DMS153 treated with DMSO at 0.1 percent for 48 hours (cell line): ENCODE measurements at regions not wholly inside any gene's neighbourhood (a gene's known extent, or its start where the extent isn't known, plus 50 kb on each side); places are given as distances from the start of the nearest gene placed in this dataset.

ENCODE experiments used
- DNase-seq: peaks from one replicate; lab custom pipeline; 2025; ENCODE audit not compliant: unreplicated experiment; lab: John Stamatoyannopoulos, UW

DNA sequence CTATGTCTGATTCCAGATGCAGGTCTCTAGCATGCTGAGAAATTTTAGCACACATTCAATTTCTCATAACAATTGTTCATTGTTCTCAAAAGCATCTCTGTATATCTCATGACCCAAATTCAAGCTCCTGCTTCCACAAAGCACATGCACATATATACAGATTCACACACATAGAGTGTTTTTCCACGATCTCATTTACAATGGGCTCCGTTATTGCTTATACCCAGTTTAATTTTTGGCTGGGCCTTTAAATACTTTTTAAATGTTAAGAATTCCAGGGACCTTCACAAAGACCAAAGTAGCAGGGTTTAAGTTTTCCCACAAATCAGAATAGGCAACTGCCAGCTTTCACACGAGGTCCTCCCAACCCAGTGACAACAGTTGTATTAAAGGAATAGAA is 333.5 kb upstream of the SEMA6D start:
- no peak for DNase-seq

DNA sequence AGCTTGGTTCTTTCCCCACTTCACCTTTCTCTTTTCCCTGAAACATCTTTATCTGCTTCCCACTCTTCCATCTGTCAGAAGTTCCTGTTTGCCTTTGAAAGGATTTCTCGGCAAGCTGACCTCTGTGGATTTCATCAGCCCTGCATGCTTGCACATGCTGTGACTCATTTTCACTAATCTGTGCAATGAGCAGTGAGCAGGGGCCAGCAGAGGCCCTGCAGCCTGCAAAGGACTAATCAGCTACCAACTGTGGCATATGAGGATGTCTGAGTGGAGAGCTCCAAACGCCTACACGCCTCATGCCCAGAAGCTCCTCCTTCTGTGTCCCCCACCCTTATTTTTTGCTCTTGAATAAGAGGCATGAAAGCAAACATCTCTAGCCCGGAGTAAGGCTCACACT is 333.0 kb upstream of the SEMA6D start:
- no peak for DNase-seq

DNA sequence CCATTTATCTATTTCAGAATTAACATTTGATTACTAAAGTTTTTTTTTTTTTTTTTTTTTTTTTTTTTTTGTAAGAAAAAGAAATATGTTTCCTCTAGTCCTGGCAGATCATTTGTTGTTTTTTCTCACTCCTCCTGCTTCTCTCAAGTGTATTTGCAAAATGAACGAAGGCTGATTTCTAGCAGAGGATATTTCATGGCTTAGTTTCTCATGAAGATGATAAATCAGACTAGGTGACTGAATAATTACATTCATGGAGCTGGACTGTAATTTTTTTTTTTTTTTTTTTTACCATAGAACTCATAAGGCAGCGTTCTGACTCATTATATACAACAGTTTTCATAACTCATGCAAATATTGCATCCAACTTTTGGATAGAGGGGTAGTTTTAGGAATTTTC is 332.5 kb upstream of the SEMA6D start:
- no peak for DNase-seq

DNA sequence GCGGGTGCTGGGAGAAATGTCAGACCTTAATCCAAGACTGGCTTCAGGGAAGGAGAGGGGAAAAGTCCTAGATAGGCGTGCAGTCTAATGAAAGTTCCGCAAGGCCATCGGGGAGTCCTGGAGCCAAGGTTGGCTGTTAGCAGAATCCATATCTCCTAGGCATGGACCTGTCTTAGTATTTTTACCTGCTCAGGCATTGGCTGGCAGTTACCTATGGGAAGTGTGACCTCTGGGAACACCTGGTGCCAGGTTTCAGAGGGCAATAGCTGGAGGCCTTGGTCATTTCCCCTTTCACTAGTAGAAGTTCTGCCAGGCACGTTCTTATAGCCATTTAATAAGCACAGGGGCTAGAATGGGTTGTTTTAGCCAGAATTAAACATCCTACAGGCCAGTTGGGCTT is 330.8 kb upstream of the SEMA6D start:
- no peak for DNase-seq

DNA sequence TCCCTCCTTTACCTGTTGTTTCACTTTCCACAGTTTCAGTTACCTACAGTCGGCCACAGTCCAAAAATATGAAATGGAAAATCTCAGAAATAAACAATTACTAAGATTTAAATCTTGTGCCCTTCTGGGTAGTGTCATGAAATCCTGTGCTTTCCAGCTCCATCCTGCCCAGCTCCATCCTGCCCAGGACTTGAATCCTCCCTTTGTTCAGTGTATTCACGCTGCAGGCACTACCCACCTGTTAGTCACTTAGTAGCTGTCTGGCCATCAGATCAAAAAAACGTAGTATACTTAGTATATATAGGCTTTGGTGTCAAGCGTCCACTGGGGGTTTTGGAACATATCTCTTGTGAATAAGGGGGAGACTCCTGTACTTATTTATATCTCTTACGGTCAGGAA is 329.0 kb upstream of the SEMA6D start:
- DNase-seq = no peak

DNA sequence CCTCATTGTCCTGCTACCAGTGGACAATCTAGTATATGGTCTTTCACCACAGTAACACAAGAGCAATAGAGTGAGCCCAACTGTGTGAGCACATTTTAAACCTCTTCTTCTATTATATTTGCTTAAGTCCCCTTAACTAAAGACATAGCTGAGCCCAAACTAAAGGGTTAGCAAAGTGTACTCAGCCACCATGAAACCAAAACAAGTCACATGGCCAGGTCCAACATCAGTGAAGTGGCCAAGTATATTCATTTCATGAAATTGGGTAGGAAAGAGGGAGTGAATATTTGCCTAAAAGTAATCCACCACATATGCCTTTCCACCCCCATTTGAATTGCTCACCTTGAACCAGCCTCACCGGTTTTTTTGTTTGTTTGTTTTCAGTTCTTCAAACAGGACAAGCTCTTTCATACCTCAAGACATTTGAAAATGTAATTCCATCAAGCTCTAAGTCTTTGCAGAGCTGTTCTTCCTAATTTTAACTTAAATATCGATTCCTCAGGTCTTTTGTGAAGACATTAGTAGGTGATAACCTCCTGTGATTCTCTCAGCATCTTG is 327.0 kb upstream of the SEMA6D start:
- DNase-seq = no peak

DNA sequence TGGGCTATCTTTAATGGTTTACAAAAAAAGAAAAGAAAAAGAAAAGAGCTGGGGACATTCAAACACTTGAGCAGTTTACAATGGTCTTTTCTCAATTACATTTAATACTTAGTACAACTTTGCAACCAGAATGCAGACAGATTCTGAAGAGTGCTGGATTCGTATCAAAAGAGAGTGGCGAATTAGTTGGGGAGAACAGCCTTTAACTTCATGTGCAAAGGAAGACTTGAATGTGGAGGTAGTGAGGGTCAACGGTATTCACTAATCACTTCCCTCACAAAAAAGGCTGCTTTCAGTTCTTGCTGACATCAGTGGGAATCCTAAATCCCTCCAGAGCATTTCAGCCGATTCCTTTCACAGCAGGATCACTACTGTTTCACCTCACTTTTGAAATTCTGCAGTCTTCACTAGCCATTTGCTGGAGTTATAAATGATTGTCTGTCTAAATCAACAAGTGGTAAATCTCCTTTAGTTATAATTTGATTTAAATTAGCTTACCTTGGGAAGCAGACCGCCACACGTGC is 323.0 kb upstream of the SEMA6D start:
- DNase-seq = no peak

DNA sequence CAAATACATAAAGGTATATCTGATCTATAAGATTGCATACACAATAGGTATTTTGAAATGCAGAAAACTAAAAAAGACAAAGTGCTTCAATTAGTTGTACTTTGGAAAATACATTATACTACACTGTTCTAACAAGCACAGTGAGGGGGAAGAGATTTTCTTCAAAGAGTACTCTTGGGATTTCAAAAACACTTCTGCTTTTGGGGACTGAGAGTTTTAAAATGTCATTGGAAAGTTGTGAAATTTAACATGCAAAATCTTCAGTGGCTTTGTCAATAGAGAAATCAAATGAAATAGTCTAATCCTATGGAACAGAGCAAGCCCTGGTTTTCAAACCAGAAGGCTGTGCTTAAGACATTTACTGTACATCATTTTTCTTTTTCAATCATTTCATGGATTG is 322.2 kb upstream of the SEMA6D start:
- no peak for DNase-seq

DNA sequence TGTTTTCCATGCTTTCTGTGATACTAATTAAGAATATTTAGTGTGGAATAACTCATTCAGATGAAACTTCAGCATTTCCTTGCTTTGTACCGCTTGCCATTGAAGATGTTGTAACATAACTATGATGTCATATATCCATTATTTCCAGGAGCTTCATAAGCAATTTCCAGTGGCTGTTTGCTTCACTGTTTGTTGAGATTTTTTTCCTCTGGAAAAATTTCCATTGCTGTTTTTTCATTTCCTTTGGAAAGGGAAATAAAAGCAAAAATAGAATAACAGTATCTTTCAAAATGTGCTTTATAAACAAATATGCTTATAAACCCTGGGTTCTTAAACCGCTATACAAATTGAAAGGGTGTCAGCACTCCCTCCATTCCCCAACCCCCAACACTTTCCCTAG is 319.6 kb upstream of the SEMA6D start:
- no peak for DNase-seq

DNA sequence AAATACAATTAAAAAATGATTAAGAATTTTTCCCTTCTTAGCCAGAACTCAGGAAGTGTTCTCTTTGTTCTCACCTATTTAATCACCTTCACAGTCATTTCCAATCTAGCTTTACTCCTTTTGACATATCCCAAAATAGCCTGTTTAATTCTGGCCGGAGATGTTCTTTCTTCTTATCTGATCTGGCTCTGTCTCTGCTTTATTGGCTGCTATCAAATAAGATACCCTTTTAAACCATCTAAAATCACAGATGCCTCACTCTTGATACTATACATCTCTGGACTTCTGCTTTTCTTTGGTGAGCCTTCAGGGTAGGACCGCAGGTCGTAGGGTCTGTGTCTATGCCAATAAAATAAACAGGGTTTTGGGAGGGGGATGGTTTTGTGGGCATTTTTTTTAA is 319.2 kb upstream of the SEMA6D start:
- no peak for DNase-seq

DNA sequence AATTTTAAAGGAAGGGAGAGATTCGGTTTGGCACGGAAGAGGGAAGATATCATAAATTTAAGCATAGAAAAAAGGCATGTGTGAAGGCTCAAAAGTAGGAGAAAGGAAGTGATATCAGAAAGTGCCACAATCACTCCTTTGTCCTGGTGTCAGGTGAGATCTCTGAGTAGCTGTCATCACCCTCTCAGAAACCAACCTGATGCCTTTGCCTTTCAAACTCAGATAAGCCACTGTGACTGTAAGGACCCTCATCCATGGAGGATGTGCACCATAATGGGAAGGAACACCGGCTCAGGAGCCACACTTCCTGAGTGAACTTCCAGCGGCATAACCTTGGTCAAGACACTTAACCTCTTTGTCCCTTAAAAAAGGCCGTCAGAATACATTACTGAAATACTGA is 318.7 kb upstream of the SEMA6D start:
- DNase-seq = no peak

DNA sequence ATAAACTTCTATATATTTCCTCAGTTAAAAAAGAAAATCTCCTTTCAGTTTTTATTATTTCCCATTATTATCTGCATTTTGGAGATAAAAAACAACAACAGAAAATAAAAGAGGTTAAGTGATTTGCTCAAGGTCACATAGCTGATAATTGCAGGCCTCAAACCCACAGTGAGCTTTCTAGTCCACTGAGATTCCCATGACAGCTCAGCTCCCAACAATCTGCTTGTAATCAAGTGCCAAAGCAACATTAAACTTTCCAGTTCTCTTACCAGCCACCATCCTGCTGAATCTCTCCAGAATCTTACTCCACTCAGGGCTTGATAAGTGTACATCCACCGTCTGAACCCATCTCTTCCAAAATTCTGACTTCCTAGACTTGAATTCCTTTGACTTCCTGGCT is 318.2 kb upstream of the SEMA6D start:
- no peak for DNase-seq

DNA sequence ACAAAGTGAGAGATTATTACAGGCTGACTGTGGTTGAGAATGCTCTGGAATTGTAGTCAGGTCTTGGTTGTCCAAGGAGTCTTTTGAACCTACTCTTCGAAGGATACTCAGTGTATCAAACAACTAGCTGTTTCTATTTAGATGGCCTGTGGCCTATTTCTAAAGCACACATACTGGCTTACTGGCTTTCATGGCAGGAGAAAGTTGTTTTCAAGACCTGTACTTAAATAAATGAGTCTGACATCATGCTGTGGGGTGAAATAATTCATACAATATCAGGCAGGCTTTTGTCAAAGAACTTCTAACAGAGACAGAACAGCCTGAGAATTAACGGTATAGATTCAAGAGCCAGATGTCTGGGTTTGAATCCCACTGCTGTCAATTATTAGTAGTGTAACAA is 316.7 kb upstream of the SEMA6D start:
- no peak for DNase-seq

DNA sequence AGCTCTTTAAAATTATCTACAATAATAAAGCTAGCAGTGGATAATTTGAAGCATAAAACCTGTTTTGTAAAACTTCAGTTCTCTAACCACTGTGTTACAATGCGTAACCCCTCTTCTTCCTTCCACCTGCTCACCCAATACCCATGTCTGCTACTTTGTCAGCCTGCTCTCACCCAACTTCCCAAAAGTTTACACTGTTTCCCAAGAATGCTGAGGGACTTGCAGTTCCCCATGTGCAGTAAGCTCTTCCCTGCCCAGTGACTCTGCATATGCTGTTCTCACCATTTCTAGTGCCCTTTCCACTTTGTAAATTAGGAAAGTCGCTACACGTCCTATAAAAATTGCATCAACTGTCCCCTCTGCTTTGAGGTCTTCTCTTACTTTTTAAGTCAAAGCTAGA is 315.9 kb upstream of the SEMA6D start:
- no peak for DNase-seq

DNA sequence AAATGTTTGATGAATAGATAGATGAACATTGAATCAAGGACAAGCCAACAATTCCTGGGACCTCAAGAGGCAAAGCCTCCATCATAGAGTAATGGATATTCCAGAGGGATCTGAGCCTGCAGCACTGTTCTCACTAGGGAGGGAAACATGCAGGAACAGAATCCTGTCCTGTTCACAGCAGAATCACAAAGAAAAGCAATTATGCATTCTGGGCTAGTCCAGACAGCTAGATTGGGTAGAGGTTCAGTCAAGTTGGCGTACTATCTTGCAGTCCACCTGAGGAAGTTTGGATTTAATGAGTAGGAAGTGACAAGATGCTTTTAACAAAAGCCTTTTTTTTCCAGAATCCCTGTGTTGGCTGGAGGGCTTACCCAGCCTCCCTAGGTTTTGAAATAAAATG is 314.5 kb upstream of the SEMA6D start:
- DNase-seq = no peak

DNA sequence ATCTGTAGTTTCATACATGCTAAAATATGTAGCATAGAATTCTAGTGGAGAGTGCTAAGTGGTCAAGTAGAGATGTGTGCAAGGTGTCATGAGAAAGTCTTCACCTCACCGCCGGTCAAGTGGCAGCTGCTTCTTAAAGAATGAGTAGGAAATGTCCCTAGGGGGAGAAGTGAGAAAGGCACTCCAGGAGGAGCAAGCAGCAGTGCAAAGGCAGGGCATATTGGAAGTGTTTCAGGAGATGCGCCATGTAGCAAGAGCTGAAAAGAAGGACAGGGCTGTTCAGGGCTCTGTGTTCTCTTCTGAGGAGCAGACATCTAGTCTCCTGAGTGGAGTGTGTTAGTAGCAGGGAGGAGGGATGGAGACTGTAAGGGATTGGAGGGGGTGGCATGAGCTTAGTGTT is 312.4 kb upstream of the SEMA6D start:
- DNase-seq = no peak

DNA sequence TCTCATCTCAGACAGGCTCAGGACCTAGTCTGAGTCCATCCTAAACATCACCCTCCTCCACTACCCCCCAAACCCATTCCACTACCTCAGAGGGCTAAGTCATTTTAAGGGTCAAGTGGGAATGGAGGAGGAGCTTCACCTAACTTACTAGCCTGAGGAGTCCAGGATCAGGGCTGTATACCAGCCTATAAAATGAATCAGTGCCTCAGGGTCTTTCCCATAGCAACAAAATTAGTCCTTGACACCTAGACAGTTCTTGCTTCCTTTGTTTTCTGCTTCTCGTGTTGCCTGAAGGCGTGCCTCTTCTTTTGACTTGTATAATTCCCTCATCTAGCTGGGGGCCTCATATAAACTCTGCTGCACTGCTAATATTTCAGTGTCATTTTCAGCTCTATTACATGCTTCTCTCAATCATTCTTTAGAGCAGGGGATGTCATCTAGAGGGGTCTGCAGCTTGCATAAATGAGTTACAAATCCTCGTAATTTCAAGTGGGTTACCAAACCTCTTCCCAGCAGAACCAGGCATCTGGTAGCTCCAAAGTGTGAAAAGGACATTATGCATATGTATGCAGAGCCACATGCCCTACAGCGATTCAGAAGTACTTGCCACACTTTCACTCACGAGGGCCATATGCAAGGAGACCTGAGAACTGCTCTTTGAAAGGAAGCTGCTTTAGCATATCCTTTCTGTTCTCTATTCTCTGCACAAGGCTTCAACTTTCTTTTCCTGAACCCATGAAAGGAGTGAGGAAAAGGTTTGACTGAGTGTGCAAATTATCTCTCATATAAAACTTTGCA is 311.7 kb upstream of the SEMA6D start:
- DNase-seq = no peak

DNA sequence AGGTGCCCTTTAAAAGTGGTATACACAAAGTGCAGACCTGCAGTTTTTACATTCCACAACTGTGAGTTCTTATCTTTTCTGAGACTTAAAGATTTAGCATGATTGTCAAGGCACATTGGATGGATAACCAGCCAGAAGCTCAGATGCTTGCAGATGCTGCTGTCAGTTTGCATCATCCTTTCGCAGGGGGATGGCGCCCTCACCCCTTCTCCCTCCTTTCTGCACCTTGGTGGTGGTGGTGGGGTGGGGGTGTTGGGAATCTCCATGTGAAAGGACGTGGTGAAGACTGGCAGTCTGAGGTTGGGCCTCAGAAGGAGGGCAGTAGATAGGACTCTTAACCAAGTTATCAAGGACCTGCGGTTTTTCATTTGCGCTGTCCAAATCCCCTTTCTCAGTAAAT is 309.6 kb upstream of the SEMA6D start:
- no peak for DNase-seq

DNA sequence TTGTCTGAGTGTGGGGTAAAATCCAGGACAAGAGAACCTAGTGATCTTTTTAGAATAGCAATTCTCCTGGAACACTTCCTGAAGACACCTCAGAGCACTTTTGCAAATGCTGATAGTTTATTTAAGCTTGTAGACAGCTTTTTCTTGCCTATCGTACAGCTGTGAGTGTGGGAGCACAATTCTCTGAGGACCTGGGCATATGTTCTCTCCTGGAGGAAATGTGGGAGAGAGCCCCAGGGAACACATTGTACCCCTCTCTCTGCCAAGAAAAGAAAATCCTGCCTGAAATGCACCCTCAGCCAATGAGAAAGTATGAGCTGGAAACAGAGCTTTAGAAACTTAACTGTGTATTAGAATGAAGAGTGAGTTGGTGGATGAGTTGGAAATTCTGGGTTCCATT is 308.3 kb upstream of the SEMA6D start:
- no peak for DNase-seq

DNA sequence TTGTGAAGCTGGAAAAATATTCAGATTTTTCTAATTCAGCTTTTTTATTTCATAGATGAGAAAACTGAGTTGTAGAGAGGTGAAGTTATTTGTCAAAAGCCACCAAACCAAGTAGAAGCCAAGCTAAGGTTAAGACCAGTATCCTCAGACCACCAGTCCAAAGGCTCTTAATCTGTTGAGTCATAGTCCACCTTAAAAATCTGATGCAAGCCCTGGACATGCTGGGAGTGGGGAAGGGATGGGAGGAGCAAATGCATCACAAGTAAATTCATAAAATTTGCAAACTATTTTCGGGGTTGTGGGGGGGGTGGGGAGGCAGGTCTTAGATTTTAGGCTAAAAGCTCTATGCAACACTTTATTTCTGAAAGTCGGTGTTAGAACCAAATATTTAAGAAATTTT is 307.7 kb upstream of the SEMA6D start:
- DNase-seq = no peak

DNA sequence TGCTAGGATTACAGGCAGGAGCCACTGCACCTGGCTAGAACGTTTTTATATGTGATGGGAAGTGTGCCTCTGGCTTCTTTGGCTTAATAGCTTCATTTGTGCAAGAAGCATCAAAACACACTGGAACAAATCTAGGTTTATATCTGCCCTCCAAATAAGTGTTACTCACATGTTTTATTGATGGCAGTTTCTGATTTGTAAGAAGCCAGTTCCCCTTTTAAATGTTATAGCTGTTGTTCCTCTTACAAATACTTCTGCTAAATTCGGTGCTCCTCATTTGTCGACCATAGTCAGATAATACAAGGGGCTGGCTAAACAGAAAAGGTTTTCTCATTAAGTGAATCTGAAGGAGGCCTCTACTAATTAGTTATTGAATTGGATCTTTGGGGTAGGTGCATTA is 307.1 kb upstream of the SEMA6D start:
- no peak for DNase-seq

DNA sequence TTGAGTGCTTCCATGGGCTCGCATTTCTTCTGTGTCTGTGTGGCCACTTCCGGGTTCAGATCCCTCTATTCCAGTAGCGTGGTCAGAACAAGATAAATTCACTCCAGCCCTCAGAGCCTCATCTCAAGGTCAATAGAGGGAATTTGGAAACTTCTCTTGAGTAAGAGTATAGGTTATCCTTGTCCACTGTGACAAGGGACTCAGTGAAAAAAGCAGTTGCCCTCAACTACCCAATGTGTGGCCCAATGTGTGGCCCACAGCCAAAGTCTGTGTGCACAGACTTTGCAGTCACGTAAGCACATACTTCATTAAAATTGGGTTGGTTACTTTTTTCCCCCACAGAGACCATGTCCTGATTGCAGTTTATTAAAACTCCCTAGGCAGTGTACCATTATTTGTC is 305.6 kb upstream of the SEMA6D start:
- no peak for DNase-seq

DNA sequence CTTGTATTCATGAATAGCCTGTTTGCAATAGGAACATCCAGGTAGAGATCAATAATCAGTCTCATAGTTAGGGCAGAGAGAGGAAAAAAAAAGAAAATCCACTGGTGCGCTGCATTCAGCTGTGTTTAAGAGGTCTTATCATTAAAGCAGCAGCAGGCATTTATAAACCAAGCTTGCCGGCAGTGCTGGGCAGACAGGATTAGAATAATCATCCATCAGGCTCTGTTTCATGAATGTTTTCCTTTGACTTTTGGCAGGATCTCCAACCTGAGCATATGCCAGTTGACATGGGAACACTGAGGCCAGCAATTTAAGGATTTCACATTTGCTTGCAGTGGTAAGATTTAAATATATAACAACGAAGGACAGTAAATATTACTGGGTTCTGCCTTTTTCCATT is 305.2 kb upstream of the SEMA6D start:
- DNase-seq = no peak
